Caco-2 (cell line): ENCODE measurements at regions not wholly inside any gene's neighbourhood (a gene's known extent, or its start where the extent isn't known, plus 50 kb on each side); places are given as distances from the start of the nearest gene placed in this dataset.

ENCODE experiments used
- BruUV-seq: library from RNA; stranded (reverse); fragments of 400-500 nt; replicated peaks from 2 replicates; lab custom pipeline; 2021; lab: Mats Ljungman, UMichigan
- CTCF ChIA-PET: fragments of 300-600 bp; sonication (Branson Sonifier 250); formaldehyde crosslinking; loops from one replicate; lab custom pipeline; 2022; ENCODE audit warnings: antibody characterized with exemption; lab: Charles Lee
- POLR2A ChIA-PET: fragments of 300-600 bp; sonication (Branson Sonifier 250); formaldehyde crosslinking; loops from one replicate; lab custom pipeline; 2022; ENCODE audit warnings: antibody characterized with exemption; lab: Charles Lee
- DNase-seq, 2 experiments: peaks; one replicate each; pipeline versions ENCODE4 v3.0.0 to v3.0.0-alpha.2; 2020 to 2022
- H3K27me3 ChIP-seq: replicated peaks from 2 replicates; pipeline ENCODE4 v1.6.0; 2011; ENCODE audit warnings: low read length; ENCODE audit not compliant: control insufficient read depth, insufficient read depth
- H3K36me3 ChIP-seq: 2 replicates; pipeline ENCODE4 v1.5.1; 2011; ENCODE audit warnings: low read length; ENCODE audit not compliant: control insufficient read depth, insufficient read depth
- H3K4me1 ChIP-seq: fragments of 250-450 bp; sonication (Bioruptor Pico); 2 replicates; pipeline ENCODE4 v1.5.1; 2020; ENCODE audit warnings: mild to moderate bottlenecking
- H3K4me3 ChIP-seq: 2 replicates; pipeline ENCODE4 v1.5.1; 2011; ENCODE audit warnings: low read depth, mild to moderate bottlenecking, control low read depth, low read length
- H3K9me3 ChIP-seq: fragments of 250-450 bp; sonication (Bioruptor Pico); 2 replicates; pipeline ENCODE4 v1.5.1; 2020; ENCODE audit warnings: mild to moderate bottlenecking, moderate library complexity
- H3K27ac Mint-ChIP-seq: one replicate; pipeline ENCODE4 v1.8.0; 2022; ENCODE audit warnings: mixed read lengths; ENCODE audit not compliant: unreplicated experiment
- H3K27me3 Mint-ChIP-seq: one replicate; pipeline ENCODE4 v1.8.0; 2022; ENCODE audit warnings: mixed read lengths; ENCODE audit not compliant: insufficient read depth, unreplicated experiment
- H3K36me3 Mint-ChIP-seq: one replicate; pipeline ENCODE4 v1.8.0; 2022; ENCODE audit warnings: mild to moderate bottlenecking, mixed read lengths; ENCODE audit not compliant: insufficient read depth, unreplicated experiment
- H3K4me1 Mint-ChIP-seq: one replicate; pipeline ENCODE4 v1.8.0; 2022; ENCODE audit warnings: low read depth, mixed read lengths; ENCODE audit not compliant: unreplicated experiment
- H3K4me3 Mint-ChIP-seq: one replicate; pipeline ENCODE4 v1.8.0; 2022; ENCODE audit warnings: mild to moderate bottlenecking, moderate library complexity, mixed read lengths; ENCODE audit not compliant: unreplicated experiment
- H3K9me3 Mint-ChIP-seq: one replicate; pipeline ENCODE4 v1.8.0; 2022; ENCODE audit warnings: mixed read lengths; ENCODE audit not compliant: unreplicated experiment
- CTCF ChIP-seq, 2 experiments: fragments of 200-600 bp in 1 of 2; IDR thresholded peaks; 1 replicate in 1 of 2; 2 replicates in 1 of 2; pipeline versions ENCODE4 v1.5.1 to v1.8.0; 2011 to 2022; ENCODE audit warnings: antibody characterized with exemption in 1 of 2, control low read depth in 1 of 2, inconsistent platforms in 1 of 2, low read depth in 1 of 2, low read length in 1 of 2, mild to moderate bottlenecking in 1 of 2, moderate library complexity in 1 of 2; ENCODE audit not compliant: insufficient read depth in 1 of 2, severe bottlenecking in 1 of 2, unreplicated experiment in 1 of 2
- intact Hi-C: fragments of 100-400 bp; cut with micrococcal nuclease; formaldehyde crosslinking; loops from one replicate; pipeline ENCODE4 v1.10.0; 2022; ENCODE audit not compliant: unreplicated experiment

GRCh38 chr7:66518151-66518691, 110.5 kb upstream of the KCTD7 start:
- H3K9me3 Mint-ChIP-seq: no peaks in the 10 kb centered on the region
- ChIA-PET POLR2A (no interaction called here), CTCF (interaction anchor here (0.9 kb wide), 1 partner anchor 487 kb away, joined by 9 read pairs; no protein-coding TSS in a partner anchor)
- no peak overlapping the region for H3K27ac Mint-ChIP-seq
- no peak overlapping the region for H3K4me3 Mint-ChIP-seq
- H3K4me3 ChIP-seq: no peak overlapping the region
- intact Hi-C loops: no loop called here
- H3K9me3 ChIP-seq: no peaks in the 10 kb centered on the region
- H3K27me3 Mint-ChIP-seq: no peaks in the 10 kb centered on the region
- H3K36me3 Mint-ChIP-seq: peaks cover 14% of the 10 kb centered on the region
- no peaks in the 10 kb centered on the region for H3K27me3 ChIP-seq
- DNase-seq: no peak
- BruUV-seq: no TSS peak
- H3K4me1 Mint-ChIP-seq: no peaks in the 10 kb centered on the region
- no peaks in the 10 kb centered on the region for H3K36me3 ChIP-seq
- H3K4me1 ChIP-seq: no peaks in the 10 kb centered on the region
- TF ChIP-seq CTCF (IDR thresholded peaks at IDR 0.05; ENCODE audit: insufficient read depth in 1 of 2, low read depth in 1 of 2, low read length in 1 of 2, severe bottlenecking in 1 of 2, unreplicated experiment in 1 of 2): no peak

GRCh38 chr7:66521675-66522074, 107.0 kb upstream of the KCTD7 start:
- Mint-ChIP-seq H3K27ac (no peak overlapping the region), H3K4me1 (no peaks in the 10 kb centered on the region), H3K4me3 (no peak overlapping the region), H3K27me3 (no peaks in the 10 kb centered on the region), H3K9me3 (no peaks in the 10 kb centered on the region), H3K36me3 (peaks cover 26% of the 10 kb centered on the region)
- Histone ChIP-seq H3K36me3 (no peaks in the 10 kb centered on the region), H3K4me1 (no peaks in the 10 kb centered on the region), H3K27me3 (no peaks in the 10 kb centered on the region), H3K4me3 (no peak overlapping the region), H3K9me3 (no peaks in the 10 kb centered on the region)
- POLR2A ChIA-PET: no interaction called here
- TF ChIP-seq CTCF (IDR thresholded peaks at IDR 0.05; ENCODE audit: insufficient read depth in 1 of 2, low read depth in 1 of 2, low read length in 1 of 2, severe bottlenecking in 1 of 2, unreplicated experiment in 1 of 2): no peak
- BruUV-seq: no TSS peak
- CTCF ChIA-PET: interaction anchor here (0.6 to 0.9 kb wide), 3 partner anchors 12 to 518 kb away, joined by 3 to 7 read pairs (median 3); no protein-coding TSS in a partner anchor
- DNase-seq: no peak
- intact Hi-C loops: no loop called here

GRCh38 chr7:66522518-66522917, 106.2 kb upstream of the KCTD7 start:
- no peaks in the 10 kb centered on the region for H3K36me3 ChIP-seq
- no peak overlapping the region for H3K4me3 ChIP-seq
- H3K27me3 Mint-ChIP-seq: no peaks in the 10 kb centered on the region
- H3K27me3 ChIP-seq: no peaks in the 10 kb centered on the region
- no peaks in the 10 kb centered on the region for H3K9me3 Mint-ChIP-seq
- TF ChIP-seq CTCF (IDR thresholded peaks at IDR 0.05; ENCODE audit: insufficient read depth in 1 of 2, low read depth in 1 of 2, low read length in 1 of 2, severe bottlenecking in 1 of 2, unreplicated experiment in 1 of 2): peak in 1 of 2 experiments; percentile 10
- no peak overlapping the region for H3K4me3 Mint-ChIP-seq
- intact Hi-C loops: no loop called here
- CTCF ChIA-PET: interaction anchor here (0.9 kb wide), 1 partner anchor 517 kb away, joined by 3 read pairs; no protein-coding TSS in a partner anchor
- no peaks in the 10 kb centered on the region for H3K9me3 ChIP-seq
- no peaks in the 10 kb centered on the region for H3K4me1 ChIP-seq
- peaks cover 26% of the 10 kb centered on the region for H3K36me3 Mint-ChIP-seq
- DNase-seq: no peak
- POLR2A ChIA-PET: interaction anchor here (0.6 kb wide), 1 partner anchor 29 kb away, joined by 3 read pairs; no protein-coding TSS in a partner anchor
- no peak overlapping the region for H3K27ac Mint-ChIP-seq
- H3K4me1 Mint-ChIP-seq: no peaks in the 10 kb centered on the region
- no TSS peak for BruUV-seq
